Tibial artery (tissue), 4 donors: ENCODE measurements at regions not wholly inside any gene's neighbourhood (a gene's known extent, or its start where the extent isn't known, plus 50 kb on each side); places are given as distances from the start of the nearest gene placed in this dataset.

Experiments
- DNase-seq, 2 donors: peaks; one replicate each; pipeline ENCODE4 v3.0.0-alpha.2; 2019
- H3K27ac ChIP-seq, 2 donors: fragments of 200-600 bp; sonication (generic) in 1 of 2; 1 replicate in 1 of 2; 2 replicates in 1 of 2; pipeline ENCODE4 v1.5.1; 2018 to 2019; ENCODE audit warnings: mild to moderate bottlenecking in 1 of 2
- H3K27me3 ChIP-seq, 2 donors: fragments of 200-600 bp; sonication (generic) in 1 of 2; one replicate each; pipeline versions ENCODE4 v1.5.1 to v1.6.0; 2016 to 2019
- H3K36me3 ChIP-seq, 3 donors: fragments of 200-600 bp; sonication (generic) in 2 of 3; one replicate each; pipeline ENCODE4 v1.5.1; 2016 to 2019; ENCODE audit warnings: mild to moderate bottlenecking in 2 of 3
- H3K4me1 ChIP-seq, 4 donors: fragments of 200-600 bp; sonication (generic) in 2 of 4; 1 replicate in 3 of 4; 2 replicates in 1 of 4; pipeline ENCODE4 v1.5.1; 2016 to 2019
- H3K4me3 ChIP-seq, 2 donors: fragments of 200-600 bp; sonication (generic) in 1 of 2; 1 replicate in 1 of 2; 2 replicates in 1 of 2; pipeline ENCODE4 v1.5.1; 2018 to 2019; ENCODE audit warnings: mild to moderate bottlenecking in 2 of 2
- H3K9me3 ChIP-seq, 3 donors: fragments of 200-600 bp; sonication (generic) in 1 of 3; one replicate each; pipeline ENCODE4 v1.5.1; 2016 to 2019
- CTCF ChIP-seq, 2 experiments: fragments of 200-600 bp in 1 of 2; fragments of 450-650 bp in 1 of 2; IDR thresholded peaks; one replicate each; pipeline ENCODE4 v1.5.1; 2017 to 2019; ENCODE audit warnings: antibody characterized with exemption in 2 of 2, mild to moderate bottlenecking in 1 of 2, moderate library complexity in 1 of 2
- intact Hi-C: fragments of 100-400 bp; cut with DNase I; formaldehyde crosslinking; loops from one replicate; pipeline ENCODE4 v1.15.0; 2023; ENCODE audit warnings: low total_unique reads

- Histone ChIP-seq H3K27me3 (no peaks in the 10 kb centered on the region), H3K4me3 (no peak overlapping the region), H3K4me1 (no peaks in the 10 kb centered on the region), H3K9me3 (no peaks in the 10 kb centered on the region), H3K36me3 (no peaks in the 10 kb centered on the region), H3K27ac (no peak overlapping the region)
- no peak for TF ChIP-seq CTCF (IDR thresholded peaks at IDR 0.05)
- no peak for DNase-seq
- intact Hi-C loops, result no loop called here
These were observed 417.2 kb upstream of the ADAMTS16 start for GRCh38 chr5:4722886-4723285.

- Histone ChIP-seq H3K36me3 (no peaks in the 10 kb centered on the region), H3K27me3 (no peaks in the 10 kb centered on the region), H3K27ac (no peak overlapping the region), H3K9me3 (no peaks in the 10 kb centered on the region), H3K4me1 (no peaks in the 10 kb centered on the region), H3K4me3 (no peak overlapping the region)
- TF ChIP-seq CTCF (IDR thresholded peaks at IDR 0.05), result no peak
- no peak for DNase-seq
- intact Hi-C loops, result no loop called here
These were observed 414.5 kb upstream of the ADAMTS16 start for GRCh38 chr5:4725594-4725993.

GRCh38 chr5:4730279-4730678, 409.9 kb upstream of the ADAMTS16 start:
- no peak for TF ChIP-seq CTCF (IDR thresholded peaks at IDR 0.05)
- Histone ChIP-seq H3K36me3 (no peaks in the 10 kb centered on the region), H3K4me3 (no peak overlapping the region), H3K27me3 (no peaks in the 10 kb centered on the region), H3K9me3 (no peaks in the 10 kb centered on the region), H3K27ac (no peak overlapping the region), H3K4me1 (no peaks in the 10 kb centered on the region)
- intact Hi-C loops, result loop anchor here (10.0 kb wide), 1 partner anchor 1625 kb away; no protein-coding TSS in a partner anchor
- no peak for DNase-seq

GRCh38 chr5:4734348-4734747, 405.8 kb upstream of the ADAMTS16 start:
- no peak for DNase-seq
- Histone ChIP-seq H3K9me3 (no peaks in the 10 kb centered on the region), H3K4me1 (no peaks in the 10 kb centered on the region), H3K4me3 (no peak overlapping the region), H3K27me3 (no peaks in the 10 kb centered on the region), H3K36me3 (no peaks in the 10 kb centered on the region), H3K27ac (no peak overlapping the region)
- intact Hi-C loops, result loop anchor here (10.0 kb wide), 1 partner anchor 1630 kb away; no protein-coding TSS in a partner anchor
- no peak for TF ChIP-seq CTCF (IDR thresholded peaks at IDR 0.05)

GRCh38 chr5:4735261-4735660, 404.9 kb upstream of the ADAMTS16 start:
- no peaks in the 10 kb centered on the region for H3K4me1 ChIP-seq
- H3K27me3 ChIP-seq, result no peaks in the 10 kb centered on the region
- H3K9me3 ChIP-seq, result no peaks in the 10 kb centered on the region
- no peak overlapping the region for H3K4me3 ChIP-seq
- H3K27ac ChIP-seq, result no peak overlapping the region
- no peak for TF ChIP-seq CTCF (IDR thresholded peaks at IDR 0.05)
- DNase-seq, result no peak
- no peaks in the 10 kb centered on the region for H3K36me3 ChIP-seq
- intact Hi-C loops, result loop anchor here (10.0 kb wide), 1 partner anchor 1630 kb away; no protein-coding TSS in a partner anchor

- intact Hi-C loops, result loop anchor here (10.0 kb wide), 1 partner anchor 1633 kb away; no protein-coding TSS in a partner anchor
- Histone ChIP-seq H3K9me3 (no peaks in the 10 kb centered on the region), H3K27me3 (no peaks in the 10 kb centered on the region), H3K36me3 (no peaks in the 10 kb centered on the region), H3K4me3 (no peak overlapping the region), H3K27ac (no peak overlapping the region), H3K4me1 (no peaks in the 10 kb centered on the region)
- no peak for DNase-seq
- TF ChIP-seq CTCF (IDR thresholded peaks at IDR 0.05), result no peak
These were observed 402.3 kb upstream of the ADAMTS16 start for GRCh38 chr5:4737868-4738267.
